Heart left ventricle (tissue), 13 donors: ENCODE measurements at regions not wholly inside any gene's neighbourhood (a gene's known extent, or its start where the extent isn't known, plus 50 kb on each side); places are given as distances from the start of the nearest gene placed in this dataset.

Experiments
- CTCF ChIP-seq, 12 donors: fragments of 200-600 bp; sonication (generic) in 4 of 12; IDR thresholded peaks; one replicate each; pipeline versions ENCODE4 v1.5.0 to v1.8.0; 2018 to 2022; ENCODE audit warnings: antibody characterized with exemption in 12 of 12, mild to moderate bottlenecking in 5 of 12
- POLR2A ChIP-seq, 2 donors: fragments of 450-650 bp; IDR thresholded peaks; one replicate each; pipeline ENCODE4 v1.6.1; 2017; ENCODE audit warnings: antibody characterized with exemption in 2 of 2, mild to moderate bottlenecking in 2 of 2, moderate library complexity in 2 of 2
- donor health status: ischemic (EF 13 %, LVEDD 7.1; RV severe dilation, severe dysfunction).
- donor health status: DM: no; HTN: yes; CAD: no.
- donor health status: DM: no; HTN: no; CAD: no.
- donor health status: ischemic (EF 25% LVEDD 6.9; RV normal size, moderate dysfunction).
- donor health status: ischemic (EF 25% LVEDD 5.7; RV mildly dilated, moderate dysfunction).
- donor health status: ischemic (EF 35%, LVEDD 5.7; RV mildly dilated, moderate dysfunction).
- donor health status: nonischemic (EF 11% LVEDD 7.7; RV severe dilation, severe dysfunction).
- donor health status: DM: yes; HTN: yes; CAD: no.
- donor health status: PGD.
- donor health status: ischemic (EF 29% LVEDD 5.4; RV normal size, mild dysfunction).
- donor health status: nonischemic (EF 23%, LVEDD 6.1; RV moderate dilation, normal function).

GRCh38 chr1:232369451-232370296 lies 260.3 kb downstream of the SIPA1L2 start:
- no peak for TF ChIP-seq CTCF (IDR thresholded peaks at IDR 0.05)
- no peak for TF ChIP-seq POLR2A (IDR thresholded peaks at IDR 0.05)
